ENCODE measurements at regions not wholly inside any gene's neighbourhood (a gene's known extent, or its start where the extent isn't known, plus 50 kb on each side); places are given as distances from the start of the nearest gene placed in this dataset.

DNA sequence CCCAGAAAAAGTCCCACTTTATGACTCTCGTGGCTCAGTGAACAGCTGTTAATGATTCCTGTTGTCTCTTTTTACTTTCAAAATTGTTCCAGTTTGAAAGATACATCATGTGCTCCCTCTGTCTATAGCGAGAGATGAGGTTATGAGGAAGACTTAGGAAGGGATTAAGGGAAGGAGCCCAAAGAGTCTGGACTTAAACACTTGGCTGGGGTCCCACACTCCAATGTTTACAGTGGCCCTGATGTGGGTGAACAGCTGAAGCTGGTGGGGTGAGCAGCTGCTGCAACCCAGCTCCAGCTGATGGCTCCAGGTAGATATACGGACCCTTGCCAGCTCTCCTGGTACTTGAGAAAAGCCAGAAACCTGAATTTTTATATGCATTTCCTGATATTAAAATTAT lies 84.5 kb upstream of the PLET1 start:
- TF ChIP-seq, protein P1, sequence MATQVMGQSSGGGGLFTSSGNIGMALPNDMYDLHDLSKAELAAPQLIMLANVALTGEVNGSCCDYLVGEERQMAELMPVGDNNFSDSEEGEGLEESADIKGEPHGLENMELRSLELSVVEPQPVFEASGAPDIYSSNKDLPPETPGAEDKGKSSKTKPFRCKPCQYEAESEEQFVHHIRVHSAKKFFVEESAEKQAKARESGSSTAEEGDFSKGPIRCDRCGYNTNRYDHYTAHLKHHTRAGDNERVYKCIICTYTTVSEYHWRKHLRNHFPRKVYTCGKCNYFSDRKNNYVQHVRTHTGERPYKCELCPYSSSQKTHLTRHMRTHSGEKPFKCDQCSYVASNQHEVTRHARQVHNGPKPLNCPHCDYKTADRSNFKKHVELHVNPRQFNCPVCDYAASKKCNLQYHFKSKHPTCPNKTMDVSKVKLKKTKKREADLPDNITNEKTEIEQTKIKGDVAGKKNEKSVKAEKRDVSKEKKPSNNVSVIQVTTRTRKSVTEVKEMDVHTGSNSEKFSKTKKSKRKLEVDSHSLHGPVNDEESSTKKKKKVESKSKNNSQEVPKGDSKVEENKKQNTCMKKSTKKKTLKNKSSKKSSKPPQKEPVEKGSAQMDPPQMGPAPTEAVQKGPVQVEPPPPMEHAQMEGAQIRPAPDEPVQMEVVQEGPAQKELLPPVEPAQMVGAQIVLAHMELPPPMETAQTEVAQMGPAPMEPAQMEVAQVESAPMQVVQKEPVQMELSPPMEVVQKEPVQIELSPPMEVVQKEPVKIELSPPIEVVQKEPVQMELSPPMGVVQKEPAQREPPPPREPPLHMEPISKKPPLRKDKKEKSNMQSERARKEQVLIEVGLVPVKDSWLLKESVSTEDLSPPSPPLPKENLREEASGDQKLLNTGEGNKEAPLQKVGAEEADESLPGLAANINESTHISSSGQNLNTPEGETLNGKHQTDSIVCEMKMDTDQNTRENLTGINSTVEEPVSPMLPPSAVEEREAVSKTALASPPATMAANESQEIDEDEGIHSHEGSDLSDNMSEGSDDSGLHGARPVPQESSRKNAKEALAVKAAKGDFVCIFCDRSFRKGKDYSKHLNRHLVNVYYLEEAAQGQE (IDR thresholded peaks at IDR 0.05) = no peak
- TF ChIP-seq, protein P2, sequence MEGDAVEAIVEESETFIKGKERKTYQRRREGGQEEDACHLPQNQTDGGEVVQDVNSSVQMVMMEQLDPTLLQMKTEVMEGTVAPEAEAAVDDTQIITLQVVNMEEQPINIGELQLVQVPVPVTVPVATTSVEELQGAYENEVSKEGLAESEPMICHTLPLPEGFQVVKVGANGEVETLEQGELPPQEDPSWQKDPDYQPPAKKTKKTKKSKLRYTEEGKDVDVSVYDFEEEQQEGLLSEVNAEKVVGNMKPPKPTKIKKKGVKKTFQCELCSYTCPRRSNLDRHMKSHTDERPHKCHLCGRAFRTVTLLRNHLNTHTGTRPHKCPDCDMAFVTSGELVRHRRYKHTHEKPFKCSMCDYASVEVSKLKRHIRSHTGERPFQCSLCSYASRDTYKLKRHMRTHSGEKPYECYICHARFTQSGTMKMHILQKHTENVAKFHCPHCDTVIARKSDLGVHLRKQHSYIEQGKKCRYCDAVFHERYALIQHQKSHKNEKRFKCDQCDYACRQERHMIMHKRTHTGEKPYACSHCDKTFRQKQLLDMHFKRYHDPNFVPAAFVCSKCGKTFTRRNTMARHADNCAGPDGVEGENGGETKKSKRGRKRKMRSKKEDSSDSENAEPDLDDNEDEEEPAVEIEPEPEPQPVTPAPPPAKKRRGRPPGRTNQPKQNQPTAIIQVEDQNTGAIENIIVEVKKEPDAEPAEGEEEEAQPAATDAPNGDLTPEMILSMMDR (IDR thresholded peaks at IDR 0.05; ENCODE audit: low read depth, low read length, missing input control) = no peak

All from liver (tissue), 2 donors.